IPS-18c (cell line): ENCODE measurements at regions not wholly inside any gene's neighbourhood (a gene's known extent, or its start where the extent isn't known, plus 50 kb on each side); places are given as distances from the start of the nearest gene placed in this dataset.
"Not testable (repeated sequence)": the region's sequence is repeated elsewhere in the genome, so short reads cannot be mapped to it uniquely, and the experiment has no call there.

Experiments used
- H3K4me3 ChIP-seq: 2 replicates; pipeline ENCODE4 v1.7.0; 2013; ENCODE audit warnings: low read depth, mild to moderate bottlenecking, low read length, moderate library complexity; ENCODE audit not compliant: insufficient read depth
- H3K9me3 ChIP-seq: one replicate; pipeline ENCODE4 v1.6.1; 2013; ENCODE audit warnings: mild to moderate bottlenecking, low read length, moderate library complexity; ENCODE audit not compliant: control insufficient read depth, insufficient read depth

DNA sequence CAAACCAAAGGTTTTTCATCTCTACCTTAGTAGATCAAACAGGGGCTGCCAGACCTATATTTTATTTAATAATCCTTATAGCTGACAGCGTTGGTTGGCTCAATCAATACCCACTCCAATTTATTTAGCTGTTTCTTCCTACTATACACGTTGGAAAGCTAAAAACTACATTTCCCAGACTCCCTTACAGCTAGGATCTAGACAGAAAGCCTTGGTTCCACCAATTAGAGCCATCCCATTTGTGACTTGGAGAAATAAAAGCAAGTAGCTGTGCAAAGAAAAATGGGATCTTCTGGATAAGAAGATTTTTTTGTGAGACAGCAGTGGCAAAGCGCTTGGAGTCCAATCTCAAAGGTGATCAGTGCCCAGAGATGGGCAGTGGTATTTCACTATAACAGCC lies 331.3 kb upstream of the MEIS1 start:
- no peaks in the 10 kb centered on the region for H3K9me3 ChIP-seq
- H3K4me3 ChIP-seq, result no peak overlapping the region

DNA sequence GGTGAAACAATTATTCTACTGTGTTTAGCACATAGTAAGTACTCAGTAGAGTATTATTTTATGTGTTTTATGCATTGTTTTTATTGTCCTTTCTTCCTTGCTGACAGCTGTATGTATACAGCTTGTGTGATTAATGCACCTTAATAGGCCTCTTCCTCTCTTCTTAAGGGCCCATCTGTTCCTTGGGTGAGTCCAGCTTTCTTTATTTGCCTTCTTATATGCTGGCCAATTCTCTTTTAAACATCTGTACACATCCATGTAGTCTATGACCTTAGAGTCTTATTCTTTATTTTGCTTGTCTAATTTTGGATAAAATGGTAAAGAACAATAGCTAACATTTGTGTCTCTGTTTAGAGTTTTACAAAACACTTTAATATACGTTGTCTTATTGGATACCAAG lies 333.7 kb upstream of the MEIS1 start:
- no peak overlapping the region for H3K4me3 ChIP-seq
- H3K9me3 ChIP-seq, result no peaks in the 10 kb centered on the region

DNA sequence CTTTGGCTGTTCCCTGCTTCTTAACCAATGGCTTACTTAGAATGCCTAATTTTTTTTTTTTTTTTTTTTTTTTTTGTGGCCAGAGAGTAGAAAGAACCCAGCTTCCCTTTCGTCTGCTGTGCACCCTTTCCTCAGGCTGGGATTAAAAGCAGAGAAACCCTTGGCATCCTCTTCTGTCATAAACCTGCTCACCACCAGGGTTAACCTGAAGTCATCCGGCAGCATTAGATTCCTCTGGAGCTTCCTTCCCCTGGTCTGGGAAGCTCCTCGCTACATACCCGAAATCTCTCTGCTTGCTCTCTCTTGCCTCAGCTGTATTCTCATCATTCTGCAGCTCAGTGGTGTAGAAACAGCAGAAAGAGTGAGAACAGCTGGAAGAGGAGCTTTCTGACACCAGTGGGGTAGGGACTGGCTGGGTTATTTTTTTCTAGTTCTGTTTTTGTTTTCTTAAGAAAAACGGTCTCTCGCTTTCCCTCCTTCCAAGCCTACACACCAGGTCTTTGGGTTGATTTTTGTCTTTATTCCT lies 339.0 kb upstream of the MEIS1 start:
- no peaks in the 10 kb centered on the region for H3K9me3 ChIP-seq
- no peak overlapping the region for H3K4me3 ChIP-seq

DNA sequence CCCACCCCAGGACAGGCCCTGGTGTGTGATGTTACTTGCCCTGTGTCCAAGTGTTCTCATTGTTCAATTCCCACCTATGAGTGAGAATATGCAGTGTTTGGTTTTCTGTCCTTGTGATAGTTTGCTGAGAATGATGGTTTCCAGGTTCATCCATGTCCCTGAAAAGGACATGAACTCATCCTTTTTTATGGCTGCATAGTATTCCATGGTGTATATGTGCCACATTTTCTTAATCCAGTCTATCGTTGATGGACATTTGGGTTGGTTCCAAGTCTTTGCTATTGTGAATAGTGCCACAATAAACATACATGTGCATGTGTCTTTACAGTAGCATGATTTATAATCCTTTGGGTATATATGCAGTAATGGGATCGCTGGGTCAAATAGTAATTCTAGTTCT lies 340.2 kb upstream of the MEIS1 start:
- H3K9me3 ChIP-seq, H3K4me3 ChIP-seq: not testable (repeated sequence)

DNA sequence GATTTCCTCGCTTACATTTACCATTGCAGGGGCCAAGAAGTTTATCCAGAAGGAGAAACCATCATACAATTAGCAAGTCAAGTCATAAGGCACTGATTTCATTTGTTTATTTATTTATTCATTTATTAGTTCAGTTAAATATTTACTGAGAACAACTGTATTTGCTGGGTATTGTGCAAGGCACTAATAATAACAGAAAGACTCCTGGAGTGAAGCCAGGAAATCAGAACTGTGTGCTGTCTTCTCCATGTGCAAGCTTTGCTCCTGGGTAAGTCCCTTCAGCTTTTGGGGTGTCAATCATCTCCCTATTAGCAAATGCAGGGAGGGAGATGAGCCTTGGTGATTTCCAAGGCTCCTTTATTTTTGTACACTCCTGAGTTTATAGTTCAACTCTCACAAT lies 341.6 kb upstream of the MEIS1 start:
- H3K4me3 ChIP-seq, result no peak overlapping the region
- H3K9me3 ChIP-seq, result no peaks in the 10 kb centered on the region

DNA sequence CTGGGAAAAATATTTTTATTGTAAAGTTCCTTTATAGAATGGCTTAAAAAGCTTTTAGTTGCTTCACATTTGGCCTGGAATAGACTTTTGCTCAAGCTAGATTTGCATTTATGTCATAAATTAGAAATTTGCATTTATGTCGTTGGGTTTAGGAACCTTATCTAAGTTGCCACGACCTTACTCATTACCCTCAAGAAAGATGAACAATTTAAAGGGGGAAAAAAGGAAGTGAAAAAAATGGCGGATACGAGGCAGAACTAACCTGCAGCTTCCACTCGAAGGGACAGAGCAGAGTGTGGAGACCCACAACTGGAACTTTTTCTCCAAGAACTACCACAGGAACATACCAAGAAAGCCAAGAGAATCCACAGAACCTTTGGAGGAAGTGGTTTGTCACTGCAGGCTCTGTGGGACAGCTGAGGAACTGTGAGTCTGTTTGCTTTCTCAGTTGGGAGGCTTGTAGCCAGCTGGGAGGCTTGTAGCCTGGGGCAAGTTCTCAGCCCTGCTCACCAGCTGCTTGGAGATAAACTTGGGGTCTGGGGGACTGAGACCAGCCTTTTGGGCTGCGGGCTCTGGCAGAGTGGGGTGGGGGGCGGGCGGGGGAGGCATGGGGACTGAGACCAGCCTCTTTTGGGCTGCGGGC lies 349.9 kb upstream of the MEIS1 start:
- Histone ChIP-seq H3K4me3 (no peak overlapping the region), H3K9me3 (no peaks in the 10 kb centered on the region)

DNA sequence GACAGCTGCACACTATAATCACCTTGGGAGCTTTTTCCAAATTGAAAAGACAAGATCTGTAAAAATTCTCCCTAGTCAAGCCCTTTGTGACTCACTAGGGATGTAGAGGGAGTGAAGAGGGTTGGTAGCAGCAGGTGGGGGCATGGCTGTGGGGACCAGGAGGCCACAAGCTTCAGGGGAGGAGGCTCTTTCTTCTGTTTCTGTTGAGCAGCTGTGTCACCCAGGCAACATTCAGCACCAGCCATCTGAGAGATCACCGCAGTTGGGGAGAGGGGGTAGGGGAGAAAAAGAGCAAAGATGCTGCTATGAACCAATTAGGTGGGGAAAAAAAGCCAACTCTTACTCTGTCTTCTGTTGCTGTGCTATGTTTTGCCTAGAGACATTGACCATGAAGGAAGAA lies 352.3 kb upstream of the MEIS1 start:
- no peak overlapping the region for H3K4me3 ChIP-seq
- no peaks in the 10 kb centered on the region for H3K9me3 ChIP-seq

DNA sequence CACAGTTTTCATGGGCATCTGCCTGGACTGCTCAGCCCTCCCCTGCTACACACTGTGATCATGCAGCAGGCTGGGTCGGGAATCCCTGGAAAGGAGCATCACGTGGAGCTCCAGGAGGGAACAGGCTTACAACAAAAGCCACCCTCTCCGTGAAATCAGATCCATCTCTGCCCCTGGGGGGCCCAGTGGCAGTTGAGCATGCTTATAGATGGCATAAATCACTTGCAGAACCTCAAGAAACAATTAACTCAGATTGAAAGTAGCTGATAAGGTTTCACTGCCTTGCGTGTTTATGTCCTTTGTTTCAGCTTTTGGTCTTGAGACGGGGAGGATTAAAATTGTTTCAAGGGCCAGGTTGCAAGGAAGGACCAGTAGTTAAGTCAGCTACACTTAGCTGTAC lies 354.8 kb upstream of the MEIS1 start:
- no peak overlapping the region for H3K4me3 ChIP-seq
- H3K9me3 ChIP-seq, result no peaks in the 10 kb centered on the region

DNA sequence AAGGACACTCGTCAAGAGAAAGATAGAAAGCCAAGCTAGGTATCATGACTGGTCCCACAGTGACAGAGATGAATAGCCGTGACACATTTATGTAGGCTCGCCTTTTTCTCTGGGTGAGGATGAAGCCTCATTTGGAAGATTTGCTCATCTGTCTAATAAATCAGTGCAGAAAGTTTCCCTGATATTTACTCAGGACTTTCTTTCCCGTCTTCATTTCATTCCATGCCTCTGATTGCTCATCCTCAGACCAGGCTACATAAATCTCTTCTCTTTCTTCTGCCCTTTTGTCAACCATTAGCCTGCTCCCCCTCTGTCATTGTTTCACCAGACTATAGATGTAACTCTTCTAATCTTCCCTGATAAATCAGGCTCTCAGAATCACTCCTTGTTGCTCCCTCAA lies 361.8 kb upstream of the MEIS1 start:
- no peaks in the 10 kb centered on the region for H3K9me3 ChIP-seq
- no peak overlapping the region for H3K4me3 ChIP-seq

DNA sequence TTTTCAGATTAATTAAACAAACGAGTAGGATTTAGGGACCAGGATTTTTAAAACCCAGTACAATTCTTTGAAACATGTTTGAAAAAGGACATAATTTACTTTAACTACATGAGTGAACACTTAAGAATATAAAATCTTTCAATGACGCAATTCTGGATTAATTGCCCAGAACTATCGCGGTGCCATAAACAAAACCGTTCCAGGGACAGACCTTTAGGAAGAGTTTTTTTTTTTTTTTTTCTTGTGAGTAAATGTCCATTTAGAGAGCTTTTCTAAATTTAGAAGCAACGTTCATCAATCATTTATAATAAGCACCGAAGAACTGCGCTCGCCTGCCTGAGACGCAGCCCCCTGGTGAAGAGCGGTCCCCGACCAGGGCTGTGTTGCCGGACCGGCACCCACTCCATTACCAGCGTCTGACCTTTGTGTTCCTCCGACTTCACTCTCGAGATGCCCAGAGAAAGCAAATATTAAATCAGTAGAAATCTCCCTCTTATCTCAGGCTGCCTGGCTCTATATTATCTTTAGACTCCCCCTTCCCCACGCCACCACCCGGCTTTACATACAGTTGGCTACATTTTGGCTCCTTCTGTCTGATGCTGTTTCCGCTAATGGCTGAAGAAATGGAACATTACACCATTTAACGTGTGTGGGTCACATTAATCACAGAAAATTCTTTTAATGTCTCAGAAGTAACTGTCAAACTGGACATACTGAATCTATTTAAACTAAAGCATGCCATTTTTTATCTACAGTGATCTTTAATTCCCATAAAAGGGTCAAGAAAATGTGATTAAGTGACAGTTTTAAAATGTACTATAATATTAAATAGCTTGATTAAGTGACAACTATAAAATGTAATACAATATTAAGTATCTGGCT lies 364.0 kb upstream of the MEIS1 start:
- Histone ChIP-seq H3K9me3 (no peaks in the 10 kb centered on the region), H3K4me3 (no peak overlapping the region)

DNA sequence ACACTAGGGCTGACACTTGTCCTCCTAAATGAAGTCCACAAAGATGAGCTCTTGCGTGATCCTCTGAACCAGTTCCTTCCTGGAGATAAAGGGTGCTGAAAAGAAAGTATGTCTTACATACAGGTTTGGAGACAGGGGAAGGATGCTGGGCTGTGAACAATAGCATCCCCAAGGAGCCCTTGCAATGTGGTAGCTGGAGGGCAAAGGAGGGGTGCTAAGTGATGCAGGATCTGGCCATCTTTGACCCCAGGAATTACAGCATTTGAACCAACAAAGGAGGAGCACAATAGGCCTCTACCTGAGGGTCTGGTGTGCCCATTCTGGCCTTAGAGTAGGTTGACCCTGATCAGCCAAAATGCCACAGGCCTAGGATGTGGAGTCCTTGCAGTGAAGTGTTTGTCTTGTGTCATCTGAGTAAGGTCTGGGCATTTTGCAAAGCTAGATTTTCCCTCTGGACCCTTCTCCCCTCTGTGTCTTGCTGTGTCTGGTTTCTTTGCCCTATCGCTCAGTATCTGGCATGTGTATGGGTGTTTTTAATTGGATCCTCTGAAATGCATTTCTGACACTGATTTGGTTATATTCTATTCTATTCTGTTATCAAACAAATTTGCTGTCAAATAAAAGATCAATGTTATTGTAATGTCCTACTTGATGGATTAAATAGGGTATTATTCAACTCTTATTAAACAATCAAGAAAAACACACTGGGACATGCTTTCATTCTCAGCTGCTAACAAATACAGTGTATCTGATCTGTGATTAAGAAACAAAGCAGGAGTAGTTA lies 364.8 kb upstream of the MEIS1 start:
- no peaks in the 10 kb centered on the region for H3K9me3 ChIP-seq
- H3K4me3 ChIP-seq, result no peak overlapping the region

DNA sequence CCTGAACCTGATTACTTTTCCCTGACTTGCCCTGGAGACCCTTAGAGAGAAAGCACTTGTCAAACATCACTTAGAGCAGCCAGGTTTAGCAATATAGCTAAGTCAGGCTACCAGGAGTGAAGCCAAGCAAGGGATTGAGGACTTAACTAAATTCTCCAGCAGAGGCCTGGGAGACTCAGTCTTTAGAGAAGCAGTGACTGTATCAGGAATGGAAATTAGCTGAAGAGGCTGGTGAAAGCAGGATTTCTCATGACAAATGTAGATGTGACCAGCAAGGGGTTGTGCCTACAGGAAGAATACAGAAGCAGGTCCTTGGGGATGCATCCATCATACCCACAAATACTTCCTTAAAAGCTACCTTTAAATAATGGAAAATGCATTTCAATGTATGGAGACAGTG lies 368.9 kb upstream of the MEIS1 start:
- Histone ChIP-seq H3K4me3 (no peak overlapping the region), H3K9me3 (no peaks in the 10 kb centered on the region)

DNA sequence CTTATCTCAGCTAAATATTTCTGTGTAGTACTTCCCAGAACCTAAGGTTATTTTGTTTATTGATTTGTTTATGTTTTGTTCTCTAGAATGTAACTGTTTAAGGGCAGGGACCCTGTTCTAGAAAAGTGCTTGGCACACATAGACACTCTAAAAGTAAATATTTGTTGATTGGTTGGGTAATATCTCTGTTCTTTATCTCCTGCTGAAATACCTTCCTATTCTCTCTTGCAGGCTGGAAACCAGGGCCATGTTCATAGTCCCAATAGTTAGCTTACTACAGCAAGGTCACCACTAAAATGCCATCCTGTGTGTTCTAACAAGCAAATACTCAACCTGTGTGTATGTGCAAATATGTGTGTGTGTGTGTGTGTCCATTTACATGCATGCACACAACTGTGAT lies 375.6 kb upstream of the MEIS1 start:
- Histone ChIP-seq H3K4me3 (no peak overlapping the region), H3K9me3 (no peaks in the 10 kb centered on the region)

DNA sequence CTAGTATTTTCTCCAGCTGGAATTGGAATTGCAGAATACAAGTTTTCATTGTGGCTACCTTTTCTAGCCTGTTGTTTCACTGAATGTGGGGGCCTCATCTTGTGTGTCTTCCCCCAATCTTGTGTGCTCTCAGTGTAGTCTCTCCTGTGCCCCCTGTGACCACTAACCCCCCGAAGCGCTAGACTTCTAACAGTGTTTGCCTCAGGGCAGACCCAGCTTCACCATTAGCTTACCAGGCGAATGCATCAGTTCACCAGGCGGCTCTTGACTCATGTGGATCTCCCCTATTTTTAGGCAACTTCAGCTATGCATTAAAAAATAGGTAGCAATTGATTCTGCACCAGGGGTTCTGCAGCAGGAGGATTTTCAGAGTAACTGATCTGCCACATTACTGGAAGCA lies 376.2 kb upstream of the MEIS1 start:
- no peak overlapping the region for H3K4me3 ChIP-seq
- no peaks in the 10 kb centered on the region for H3K9me3 ChIP-seq

DNA sequence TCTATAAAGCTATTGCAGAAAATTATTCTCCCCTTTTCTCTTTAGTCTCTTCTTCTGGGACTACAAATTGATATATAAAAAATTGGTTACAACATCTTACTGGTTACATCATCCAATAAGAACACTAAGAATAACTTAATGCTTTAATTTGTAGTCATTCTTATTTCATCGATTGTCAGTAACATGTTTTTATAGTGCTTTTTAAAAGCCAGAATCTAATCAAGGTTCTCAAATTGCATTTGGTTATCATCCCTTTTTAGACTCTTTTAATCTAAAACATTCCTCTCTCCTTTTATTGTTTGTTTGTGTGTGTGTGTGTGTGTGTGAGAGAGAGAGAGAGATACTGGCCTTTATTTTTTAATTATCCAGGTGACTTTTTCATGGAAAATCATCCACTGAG lies 377.1 kb upstream of the MEIS1 start:
- no peaks in the 10 kb centered on the region for H3K9me3 ChIP-seq
- no peak overlapping the region for H3K4me3 ChIP-seq

DNA sequence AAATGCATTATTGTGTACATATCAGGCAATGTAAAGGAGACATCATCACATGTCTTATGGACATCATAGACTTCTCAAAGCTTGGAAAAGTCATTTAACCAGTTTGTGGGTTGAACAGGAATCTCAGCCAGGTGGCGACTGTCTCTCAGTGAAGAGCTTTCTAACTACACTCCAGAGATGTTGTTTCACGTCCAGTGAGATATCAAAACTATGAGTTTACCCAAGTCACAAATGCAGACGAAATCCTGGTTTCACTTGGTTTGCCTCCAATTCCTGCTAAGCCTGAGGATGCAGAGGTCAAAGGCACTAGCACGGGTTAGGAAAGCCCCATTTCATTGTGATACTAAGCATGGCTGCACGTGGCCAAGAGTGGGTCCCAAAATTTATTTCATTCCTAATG lies 384.5 kb upstream of the MEIS1 start:
- Histone ChIP-seq H3K9me3 (no peaks in the 10 kb centered on the region), H3K4me3 (no peak overlapping the region)

DNA sequence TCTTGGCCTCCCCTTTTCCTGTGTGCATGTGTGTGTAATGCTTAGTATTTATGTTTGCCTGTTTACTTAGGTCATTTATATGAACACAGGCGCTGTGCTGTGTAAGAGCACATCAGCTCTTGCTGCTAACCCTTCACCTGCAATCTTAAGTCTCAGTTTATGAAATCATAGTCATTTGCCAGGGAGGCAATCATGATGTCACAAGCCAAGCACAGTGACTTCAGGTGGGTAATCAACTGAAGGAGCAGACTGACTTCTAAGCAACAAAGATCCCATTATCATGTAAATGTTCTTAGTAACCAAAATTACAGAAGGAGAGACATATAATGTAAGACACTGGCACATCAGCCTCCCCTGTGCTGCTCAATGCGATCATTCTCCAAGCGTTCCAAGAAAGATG lies 386.3 kb upstream of the MEIS1 start:
- no peaks in the 10 kb centered on the region for H3K9me3 ChIP-seq
- H3K4me3 ChIP-seq, result no peak overlapping the region
